Colonic mucosa (tissue), 4 donors: ENCODE measurements at regions not wholly inside any gene's neighbourhood (a gene's known extent, or its start where the extent isn't known, plus 50 kb on each side); places are given as distances from the start of the nearest gene placed in this dataset.

Experiments used
- DNase-seq: peaks from one replicate; pipeline ENCODE4 v3.0.0-alpha.2; 2020
- H3K27ac ChIP-seq: fragments of 200-600 bp; one replicate; pipeline ENCODE4 v1.8.0; 2021
- H3K27me3 ChIP-seq: fragments of 200-600 bp; one replicate; pipeline ENCODE4 v1.8.0; 2021
- H3K36me3 ChIP-seq: fragments of 200-600 bp; one replicate; pipeline ENCODE4 v1.8.0; 2021
- H3K4me1 ChIP-seq: fragments of 200-600 bp; one replicate; pipeline ENCODE4 v1.8.0; 2021; ENCODE audit warnings: mild to moderate bottlenecking
- H3K4me3 ChIP-seq: fragments of 200-600 bp; one replicate; pipeline ENCODE4 v1.8.0; 2021
- H3K9ac ChIP-seq, 2 donors: one replicate each; pipeline ENCODE4 v1.7.0; 2013; ENCODE audit warnings: control low read depth in 2 of 2, low read depth in 2 of 2, low read length in 2 of 2
- H3K9me3 ChIP-seq: fragments of 200-600 bp; one replicate; pipeline ENCODE4 v1.8.0; 2021
- CTCF ChIP-seq: fragments of 200-600 bp; IDR thresholded peaks from one replicate; pipeline ENCODE4 v1.8.0; 2022; ENCODE audit warnings: antibody characterized with exemption, mild to moderate bottlenecking
- intact Hi-C: fragments of 100-400 bp; cut with DNase I; formaldehyde crosslinking; loops from one replicate; pipeline ENCODE4 v1.14.1; 2022
- donor health status: healthy.
- donor health status: DM: no; HTN: no; CAD: no.
- donor health status: DM: no; HTN: no; CAD: no.

- intact Hi-C loops, result no loop called here
- Histone ChIP-seq H3K27me3 (no peaks in the 10 kb centered on the region), H3K9ac (no peak overlapping the region), H3K4me3 (no peak overlapping the region), H3K9me3 (no peaks in the 10 kb centered on the region), H3K27ac (no peak overlapping the region), H3K4me1 (no peaks in the 10 kb centered on the region), H3K36me3 (no peaks in the 10 kb centered on the region)
- no peak for TF ChIP-seq CTCF
- no peak for DNase-seq
Observed at GRCh38 chr13:42373048-42373812, 101.3 kb downstream of the AKAP11 start.

DNA sequence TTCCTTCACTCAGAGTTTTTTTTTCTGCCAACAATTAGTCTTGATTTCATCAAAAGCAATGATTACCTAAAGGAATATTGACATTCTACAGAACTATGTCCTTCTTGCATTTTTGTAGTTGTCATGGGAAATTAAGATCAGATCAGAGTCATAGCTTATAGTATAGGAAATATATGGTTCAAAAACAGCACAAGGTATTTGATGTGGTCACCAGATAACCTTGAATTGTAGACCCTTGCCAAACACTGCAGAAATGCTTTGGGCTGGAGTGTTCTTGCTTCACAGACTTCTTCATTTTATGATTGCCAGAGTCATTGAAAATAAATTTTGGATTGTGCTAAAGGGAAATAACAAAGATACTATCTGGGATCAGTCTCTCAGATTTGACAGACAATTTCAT, 103.7 kb downstream of the AKAP11 start:
- Histone ChIP-seq H3K27me3 (no peaks in the 10 kb centered on the region), H3K4me3 (no peak overlapping the region), H3K9me3 (no peaks in the 10 kb centered on the region), H3K4me1 (no peaks in the 10 kb centered on the region), H3K9ac (no peak overlapping the region), H3K36me3 (no peaks in the 10 kb centered on the region), H3K27ac (no peak overlapping the region)
- intact Hi-C loops, result no loop called here
- DNase-seq, result no peak
- no peak for TF ChIP-seq CTCF

DNA sequence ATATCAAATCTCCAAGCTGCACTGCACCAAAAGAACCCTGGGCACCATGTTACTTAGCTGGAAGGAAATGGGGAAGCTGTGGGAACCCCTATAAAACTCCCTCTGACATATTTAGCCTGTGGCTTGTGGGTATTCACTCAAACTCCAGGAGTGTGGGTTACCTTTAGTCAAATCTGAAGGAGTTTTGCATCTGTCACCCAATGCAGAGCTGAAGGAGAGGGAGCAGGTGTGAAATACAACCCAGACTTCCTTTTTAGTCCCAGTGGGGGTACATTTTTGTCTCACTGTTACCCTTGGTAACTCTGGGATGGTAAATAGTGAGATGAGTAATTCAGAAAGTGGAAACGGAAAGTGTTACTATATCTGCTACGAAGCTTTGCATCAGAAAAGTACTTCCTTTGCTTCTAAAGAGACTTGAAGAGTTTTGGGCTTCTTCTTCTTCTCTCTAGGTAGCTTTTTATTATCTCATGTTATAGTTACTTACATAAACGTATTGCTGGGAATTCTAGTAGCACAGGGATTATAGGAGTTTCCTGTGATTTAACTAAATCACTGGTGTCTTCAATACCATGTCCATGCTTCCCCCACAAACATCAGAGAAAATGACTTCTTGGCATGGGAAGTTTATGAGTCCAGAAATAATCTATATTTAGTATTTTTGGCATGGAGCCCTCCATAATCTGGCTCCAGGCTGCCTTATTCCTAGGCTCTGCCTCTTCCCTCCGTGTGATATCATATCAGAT, 105.9 kb downstream of the AKAP11 start:
- intact Hi-C loops, result no loop called here
- H3K27ac ChIP-seq, result no peak overlapping the region

GRCh38 chr13:42378383-42378780, 106.4 kb downstream of the AKAP11 start:
- H3K9ac ChIP-seq, result no peak overlapping the region
- no peak for TF ChIP-seq CTCF
- no peaks in the 10 kb centered on the region for H3K36me3 ChIP-seq
- no peaks in the 10 kb centered on the region for H3K27me3 ChIP-seq
- H3K4me3 ChIP-seq, result no peak overlapping the region
- H3K27ac ChIP-seq, result no peak overlapping the region
- H3K9me3 ChIP-seq, result no peaks in the 10 kb centered on the region
- no peak for DNase-seq
- H3K4me1 ChIP-seq, result no peaks in the 10 kb centered on the region
- intact Hi-C loops, result no loop called here

More for the DNA sequence above, 105.9 kb downstream of the AKAP11 start:
- no peaks in the 10 kb centered on the region for H3K9me3 ChIP-seq
- no peak for DNase-seq
- no peak overlapping the region for H3K9ac ChIP-seq
- H3K36me3 ChIP-seq, result no peaks in the 10 kb centered on the region
- no peak for TF ChIP-seq CTCF
- no peaks in the 10 kb centered on the region for H3K27me3 ChIP-seq
- H3K4me1 ChIP-seq, result no peaks in the 10 kb centered on the region
- no peak overlapping the region for H3K4me3 ChIP-seq

- intact Hi-C loops, result no loop called here
- TF ChIP-seq CTCF, result no peak
- Histone ChIP-seq H3K27me3 (no peaks in the 10 kb centered on the region), H3K27ac (no peak overlapping the region), H3K9ac (no peak overlapping the region), H3K9me3 (no peaks in the 10 kb centered on the region), H3K4me1 (no peaks in the 10 kb centered on the region), H3K4me3 (no peak overlapping the region), H3K36me3 (no peaks in the 10 kb centered on the region)
- no peak for DNase-seq
Observed at GRCh38 chr13:42379241-42379640, 107.3 kb downstream of the AKAP11 start.
